SW 1271 (cell line): ENCODE measurements at regions not wholly inside any gene's neighbourhood (a gene's known extent, or its start where the extent isn't known, plus 50 kb on each side); places are given as distances from the start of the nearest gene placed in this dataset.

Source experiments
- DNase-seq, 2 experiments: peaks; one replicate each; lab custom pipeline; 2025; lab: John Stamatoyannopoulos, UW

- no peak for DNase-seq
These were observed 117.0 kb upstream of the EPHA4 start for GRCh38 chr2:221689140-221689539.

DNA sequence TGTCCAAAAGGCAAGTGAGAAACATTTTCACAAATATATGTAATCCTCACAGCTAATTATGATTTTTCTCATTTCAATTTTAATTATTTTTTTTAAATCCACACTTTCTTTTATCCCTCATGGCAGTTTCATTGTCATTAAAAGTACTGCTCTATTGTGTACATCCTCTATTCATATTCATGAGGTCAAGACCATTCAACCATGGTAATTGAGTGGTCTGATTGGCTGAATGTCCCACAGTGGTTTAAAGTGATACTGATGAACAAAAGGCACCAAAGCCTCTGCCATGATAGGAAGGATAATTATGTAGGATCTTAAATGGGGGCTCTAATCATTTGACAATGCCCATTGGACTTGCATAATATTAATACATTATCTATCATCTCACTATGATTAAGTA is 108.4 kb upstream of the EPHA4 start:
- no peak for DNase-seq

DNA sequence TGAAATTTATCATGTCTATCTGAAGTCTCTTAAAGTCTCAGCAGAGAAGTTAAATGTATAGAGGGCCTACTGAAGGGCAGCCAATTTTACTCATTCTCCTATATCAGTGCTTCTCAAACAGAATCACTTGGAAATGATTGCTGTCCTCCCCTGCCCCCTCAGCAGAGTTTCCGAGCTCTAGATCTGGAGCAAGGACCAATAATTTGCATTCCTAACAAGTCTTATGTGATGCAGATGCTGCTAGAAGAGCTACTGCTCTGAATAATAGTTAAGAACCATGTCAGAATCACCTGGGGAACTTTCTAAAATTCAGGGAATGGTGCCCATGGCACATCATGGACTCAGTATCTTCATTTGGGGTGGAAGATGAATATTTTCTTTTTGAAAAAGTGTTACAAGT is 105.6 kb upstream of the EPHA4 start:
- DNase-seq, result no peak

- DNase-seq, result no peak
These were observed 104.6 kb upstream of the EPHA4 start for GRCh38 chr2:221676566-221677172.

GRCh38 chr2:221675201-221675908 is 103.3 kb upstream of the EPHA4 start:
- no peak for DNase-seq

- DNase-seq, result no peak
These were observed 102.3 kb upstream of the EPHA4 start for GRCh38 chr2:221674446-221674845.

DNA sequence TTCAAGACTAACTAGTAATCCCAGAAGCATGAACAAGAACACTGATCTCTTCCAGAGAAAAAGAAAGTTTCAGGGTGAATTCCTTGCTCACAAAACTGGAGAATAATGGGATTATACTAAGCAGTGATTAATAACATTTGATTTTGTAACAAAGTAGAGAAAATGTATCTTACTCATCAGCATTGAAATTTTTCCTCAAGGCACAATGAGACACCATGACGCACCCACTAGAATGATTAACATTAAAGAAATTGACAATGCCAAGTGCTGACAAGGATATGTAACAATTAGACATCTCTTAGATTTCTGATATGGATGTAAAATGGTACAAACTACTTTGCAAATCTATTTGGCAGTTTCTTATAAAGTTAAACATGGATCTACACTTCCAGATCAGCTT is 101.1 kb upstream of the EPHA4 start:
- DNase-seq, result no peak

- no peak for DNase-seq
These were observed 99.4 kb upstream of the EPHA4 start for GRCh38 chr2:221671515-221671914.

- no peak for DNase-seq
These were observed 90.7 kb upstream of the EPHA4 start for GRCh38 chr2:221662689-221663391.

GRCh38 chr2:221657806-221658205 is 85.7 kb upstream of the EPHA4 start:
- DNase-seq, result no peak

DNA sequence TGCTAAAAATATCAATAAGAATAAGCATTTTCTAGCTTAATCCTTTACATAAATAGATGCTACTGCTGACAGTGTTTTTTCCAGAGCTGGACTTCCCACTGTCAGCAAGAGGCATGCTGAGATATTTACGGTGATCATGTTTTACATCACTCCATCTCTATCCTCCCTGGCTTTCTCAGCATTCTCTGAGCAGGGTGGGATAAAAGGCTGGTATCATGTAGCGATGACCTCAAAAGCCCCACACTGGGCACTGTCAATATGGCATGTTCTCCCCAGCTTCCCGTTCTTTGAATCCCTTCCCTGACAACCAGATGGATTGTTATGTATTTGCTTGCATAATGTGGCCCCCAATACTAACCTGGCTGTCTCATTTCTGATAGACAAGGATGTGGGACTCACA is 83.2 kb upstream of the EPHA4 start:
- no peak for DNase-seq

GRCh38 chr2:221653182-221653581 is 81.1 kb upstream of the EPHA4 start:
- DNase-seq, result no peak

- DNase-seq, result no peak
These were observed 77.1 kb upstream of the EPHA4 start for GRCh38 chr2:221649051-221649775.

DNA sequence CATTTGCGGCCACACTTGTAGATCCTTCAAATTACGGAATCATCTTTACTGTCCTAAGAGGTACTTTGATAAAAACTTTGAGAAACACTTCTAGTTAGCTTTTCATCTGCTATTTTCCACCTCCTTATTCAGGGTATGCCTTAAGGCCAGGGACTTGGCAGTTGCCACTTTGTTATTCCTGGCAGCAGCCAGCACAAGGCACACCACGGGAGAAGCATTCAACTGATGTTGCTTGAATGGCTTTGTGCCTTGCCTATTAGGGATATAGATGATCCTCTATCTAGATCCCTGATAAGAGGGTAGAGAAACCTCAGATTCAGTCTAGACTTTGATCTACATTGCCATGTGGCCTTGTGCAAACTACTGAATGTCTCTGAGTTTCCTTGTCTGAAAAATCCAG is 70.3 kb upstream of the EPHA4 start:
- no peak for DNase-seq

GRCh38 chr2:221641181-221641871 is 69.2 kb upstream of the EPHA4 start:
- DNase-seq, result no peak

- DNase-seq, result no peak
These were observed 68.6 kb upstream of the EPHA4 start for GRCh38 chr2:221640686-221641085.

- DNase-seq, result no peak
These were observed 65.7 kb upstream of the EPHA4 start for GRCh38 chr2:221637851-221638250.

DNA sequence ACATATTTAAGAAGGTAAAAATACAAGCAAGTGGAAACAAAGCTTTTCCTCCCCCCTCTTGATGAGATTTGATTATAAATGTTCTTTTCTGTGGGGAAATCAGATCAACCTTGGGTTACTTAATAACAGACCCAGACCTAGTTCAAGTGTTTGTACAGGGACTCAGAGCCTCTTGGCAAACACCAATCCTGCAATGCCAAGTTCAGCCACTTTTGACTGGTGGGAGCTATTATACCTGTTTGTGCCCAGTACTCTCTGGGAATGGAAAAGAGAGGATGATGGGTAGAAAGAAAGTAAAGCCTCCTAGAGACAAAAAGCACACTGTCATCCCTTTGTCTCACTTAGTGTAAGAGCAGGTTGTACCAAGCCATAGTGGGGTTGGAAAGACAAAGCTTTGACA is 63.8 kb upstream of the EPHA4 start:
- DNase-seq, result no peak

DNA sequence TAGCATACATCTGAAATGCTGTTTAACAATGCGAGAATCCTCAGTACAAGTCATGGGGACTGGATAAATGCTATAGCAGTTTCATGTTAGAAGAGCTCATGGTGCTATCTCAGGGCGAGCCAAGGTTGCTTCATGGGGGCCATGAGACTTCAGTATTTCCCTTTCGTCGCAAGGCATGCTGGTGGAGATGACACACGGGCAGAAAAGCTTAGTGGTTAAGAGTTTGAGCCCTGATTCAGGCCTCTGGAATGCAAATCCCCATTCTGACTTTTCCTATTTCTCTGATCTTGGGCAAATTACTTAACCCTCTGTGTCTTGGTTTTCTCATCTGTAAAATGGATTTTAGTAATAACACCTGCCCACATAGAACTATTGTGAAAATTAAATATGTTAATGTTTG is 57.4 kb upstream of the EPHA4 start:
- peak; percentile 6 to 21 for DNase-seq

- DNase-seq, result no peak
These were observed 52.4 kb upstream of the EPHA4 start for GRCh38 chr2:221624475-221624874.
